Esophagus squamous epithelium (tissue), 5 donors: ENCODE measurements at regions not wholly inside any gene's neighbourhood (a gene's known extent, or its start where the extent isn't known, plus 50 kb on each side); places are given as distances from the start of the nearest gene placed in this dataset.

Source experiments
- DNase-seq: peaks from one replicate; lab custom pipeline; 2025; lab: John Stamatoyannopoulos, UW
- H3K27ac ChIP-seq, 4 donors: fragments of 200-600 bp; sonication (generic); one replicate each; pipeline ENCODE4 v1.5.1; 2016 to 2019; ENCODE audit warnings: mild to moderate bottlenecking in 1 of 4
- H3K27me3 ChIP-seq, 4 donors: fragments of 200-600 bp; sonication (generic); 1 replicate in 3 of 4; 2 replicates in 1 of 4; pipeline versions ENCODE4 v1.5.1 to v1.6.0; 2017 to 2021; ENCODE audit warnings: antibody characterized with exemption in 1 of 4
- H3K36me3 ChIP-seq, 3 donors: fragments of 200-600 bp; sonication (generic); one replicate each; pipeline ENCODE4 v1.5.1; 2016 to 2019
- H3K4me1 ChIP-seq, 3 donors: fragments of 200-600 bp; sonication (generic); one replicate each; pipeline ENCODE4 v1.5.1; 2017 to 2019
- H3K4me3 ChIP-seq, 4 donors: fragments of 200-600 bp; sonication (generic); 1 replicate in 3 of 4; 2 replicates in 1 of 4; pipeline ENCODE4 v1.5.1; 2016 to 2019; ENCODE audit warnings: mild to moderate bottlenecking in 2 of 4, moderate library complexity in 1 of 4
- H3K9me3 ChIP-seq, 3 donors: fragments of 200-600 bp; sonication (generic); one replicate each; pipeline ENCODE4 v1.5.1; 2016 to 2019
- CTCF ChIP-seq, 6 experiments: fragments of 450-650 bp in 4 of 6; fragments of 200-600 bp in 2 of 6; sonication (generic) in 2 of 6; IDR thresholded peaks; one replicate each; pipeline ENCODE4 v1.5.1; 2016 to 2019; ENCODE audit warnings: antibody characterized with exemption in 6 of 6, mild to moderate bottlenecking in 4 of 6, moderate library complexity in 4 of 6
- POLR2A ChIP-seq, 4 donors: fragments of 450-650 bp; IDR thresholded peaks; one replicate each; pipeline ENCODE4 v1.6.1; 2017; ENCODE audit warnings: antibody characterized with exemption in 4 of 4, mild to moderate bottlenecking in 4 of 4, moderate library complexity in 3 of 4
- WGBS, 2 donors: methylation state at CpG; one replicate each; pipeline ENCODE4 v1.1.5; 2018; 5-methylcytosine and 5-hydroxymethylcytosine counted together
- intact Hi-C: fragments of 100-400 bp; cut with DNase I; formaldehyde crosslinking; loops from one replicate; pipeline ENCODE4 v1.15.0; 2022
- donor health status: DM: yes; HTN: yes; CAD: no.

GRCh38 chr4:111014537-111014936, 391.7 kb upstream of the PITX2 start:
- TF ChIP-seq POLR2A (IDR thresholded peaks at IDR 0.05): no peak
- no peak for TF ChIP-seq CTCF (IDR thresholded peaks at IDR 0.05)
- Histone ChIP-seq H3K27me3 (no peaks in the 10 kb centered on the region), H3K4me1 (no peaks in the 10 kb centered on the region), H3K9me3 (no peaks in the 10 kb centered on the region), H3K36me3 (no peaks in the 10 kb centered on the region), H3K27ac (no peak overlapping the region), H3K4me3 (no peak overlapping the region)
- no peak for DNase-seq
- 70 to 73% methylated on average over 1 of the region's 1 CpG for WGBS, 2 donors
- intact Hi-C loops: no loop called here

GRCh38 chr4:111016416-111016815, 393.5 kb upstream of the PITX2 start:
- intact Hi-C loops: no loop called here
- H3K27ac ChIP-seq: no peak overlapping the region

GRCh38 chr4:111018216-111018615, 395.3 kb upstream of the PITX2 start:
- Histone ChIP-seq H3K4me3 (no peak overlapping the region), H3K27ac (no peak overlapping the region), H3K27me3 (no peaks in the 10 kb centered on the region), H3K4me1 (no peaks in the 10 kb centered on the region), H3K9me3 (no peaks in the 10 kb centered on the region), H3K36me3 (no peaks in the 10 kb centered on the region)
- DNase-seq: no peak
- WGBS, 2 donors: 27 to 38% methylated on average over 4 of the region's 4 CpGs
- TF ChIP-seq POLR2A (IDR thresholded peaks at IDR 0.05) (no peak), CTCF (IDR thresholded peaks at IDR 0.05) (no peak)
- intact Hi-C loops: no loop called here

More at GRCh38 chr4:111016416-111016815, 393.5 kb upstream of the PITX2 start:
- TF ChIP-seq CTCF (IDR thresholded peaks at IDR 0.05) (no peak), POLR2A (IDR thresholded peaks at IDR 0.05) (no peak)
- Histone ChIP-seq H3K4me3 (no peak overlapping the region), H3K9me3 (no peaks in the 10 kb centered on the region), H3K36me3 (no peaks in the 10 kb centered on the region), H3K27me3 (no peaks in the 10 kb centered on the region), H3K4me1 (no peaks in the 10 kb centered on the region)
- no peak for DNase-seq

GRCh38 chr4:111020476-111020875, 397.6 kb upstream of the PITX2 start:
- Histone ChIP-seq H3K4me3 (no peak overlapping the region), H3K9me3 (no peaks in the 10 kb centered on the region), H3K4me1 (no peaks in the 10 kb centered on the region), H3K27me3 (no peaks in the 10 kb centered on the region), H3K27ac (no peak overlapping the region), H3K36me3 (no peaks in the 10 kb centered on the region)
- 50 to 70% methylated on average over 1 of the region's 1 CpG for WGBS, 2 donors
- intact Hi-C loops: no loop called here
- no peak for DNase-seq
- TF ChIP-seq POLR2A (IDR thresholded peaks at IDR 0.05) (no peak), CTCF (IDR thresholded peaks at IDR 0.05) (no peak)

GRCh38 chr4:111020961-111021360, 398.1 kb upstream of the PITX2 start:
- WGBS, 2 donors: 28 to 37% methylated on average over 2 of the region's 2 CpGs
- intact Hi-C loops: no loop called here

More at GRCh38 chr4:111020961-111021360, 398.1 kb upstream of the PITX2 start:
- no peaks in the 10 kb centered on the region for H3K36me3 ChIP-seq
- H3K4me1 ChIP-seq: no peaks in the 10 kb centered on the region
- no peak for TF ChIP-seq CTCF (IDR thresholded peaks at IDR 0.05)
- TF ChIP-seq POLR2A (IDR thresholded peaks at IDR 0.05): no peak
- H3K27ac ChIP-seq: no peak overlapping the region
- no peak overlapping the region for H3K4me3 ChIP-seq
- no peaks in the 10 kb centered on the region for H3K27me3 ChIP-seq
- DNase-seq: no peak
- no peaks in the 10 kb centered on the region for H3K9me3 ChIP-seq
